T-helper 2 cell treated with Interferon-gamma antibody and Interleukin-4, amounts not matched to agents 5 μg/mL and 100 μg/mL, for 36 hours (primary cell): ENCODE measurements at regions not wholly inside any gene's neighbourhood (a gene's known extent, or its start where the extent isn't known, plus 50 kb on each side); places are given as distances from the start of the nearest gene placed in this dataset.

Source experiments
- DNase-seq: peaks from one replicate; pipeline ENCODE4 v3.0.0; 2021; ENCODE audit warnings: low spot score
- H3K27ac Mint-ChIP-seq: one replicate; pipeline ENCODE4 v1.8.0; 2021; ENCODE audit warnings: mild to moderate bottlenecking, mixed read lengths
- H3K27me3 Mint-ChIP-seq: one replicate; pipeline ENCODE4 v1.8.0; 2021; ENCODE audit warnings: low read depth, mixed read lengths
- H3K36me3 Mint-ChIP-seq: one replicate; pipeline ENCODE4 v1.8.0; 2021; ENCODE audit warnings: low read depth, mixed read lengths
- H3K4me1 Mint-ChIP-seq: one replicate; pipeline ENCODE4 v1.8.0; 2021; ENCODE audit warnings: low read depth, mixed read lengths
- H3K4me3 Mint-ChIP-seq: one replicate; pipeline ENCODE4 v1.8.0; 2022; ENCODE audit warnings: mild to moderate bottlenecking, moderate library complexity, mixed read lengths
- H3K9me3 Mint-ChIP-seq: one replicate; pipeline ENCODE4 v1.8.0; 2021; ENCODE audit warnings: mixed read lengths

GRCh38 chr3:186411994-186412393, 50.0 kb upstream of the DGKG start:
- peaks cover 7% of the 10 kb centered on the region for H3K4me1 Mint-ChIP-seq
- no peaks in the 10 kb centered on the region for H3K9me3 Mint-ChIP-seq
- no peak overlapping the region for H3K27ac Mint-ChIP-seq
- H3K4me3 Mint-ChIP-seq: no peak overlapping the region
- no peak for DNase-seq
- H3K27me3 Mint-ChIP-seq: peaks cover 13% of the 10 kb centered on the region
- no peaks in the 10 kb centered on the region for H3K36me3 Mint-ChIP-seq
